Right atrium auricular region (tissue), 2 donors: ENCODE measurements at regions not wholly inside any gene's neighbourhood (a gene's known extent, or its start where the extent isn't known, plus 50 kb on each side); places are given as distances from the start of the nearest gene placed in this dataset.
A peak's percentile ranks its signal among the peaks of the same experiment; 100 is the strongest.

Experiments used
- DNase-seq: peaks from one replicate; pipeline ENCODE4 v3.0.0-alpha.2; 2019; ENCODE audit warnings: low spot score
- H3K27ac ChIP-seq, 2 donors: fragments of 200-600 bp; sonication (generic); 1 replicate in 1 of 2; 2 replicates in 1 of 2; pipeline ENCODE4 v1.5.1; 2016 to 2019
- H3K27me3 ChIP-seq, 2 donors: fragments of 200-600 bp; sonication (generic); one replicate each; pipeline versions ENCODE4 v1.5.1 to v1.6.0; 2017 to 2019
- H3K36me3 ChIP-seq: fragments of 200-600 bp; sonication (generic); one replicate; pipeline ENCODE4 v1.5.1; 2016
- H3K4me1 ChIP-seq, 2 donors: fragments of 200-600 bp; sonication (generic); one replicate each; pipeline versions ENCODE4 v1.5.1 to v1.6.0; 2017 to 2019
- H3K4me3 ChIP-seq, 2 donors: fragments of 200-600 bp; sonication (generic); 1 replicate in 1 of 2; 2 replicates in 1 of 2; pipeline ENCODE4 v1.5.1; 2017 to 2019; ENCODE audit warnings: mild to moderate bottlenecking in 1 of 2, moderate library complexity in 1 of 2
- H3K9me3 ChIP-seq, 2 donors: fragments of 200-600 bp; sonication (generic); one replicate each; pipeline ENCODE4 v1.5.1; 2019
- TF ChIP-seq, protein P1 (sequence below), 2 donors: fragments of 200-600 bp; sonication (generic); IDR thresholded peaks; one replicate each; pipeline ENCODE4 v1.5.1; 2019; ENCODE audit warnings: antibody characterized with exemption in 2 of 2

GRCh38 chr13:31442571-31442970 lies 242.8 kb downstream of the B3GLCT start:
- H3K27ac ChIP-seq = peak overlapping the region; percentile 26 to 31
- TF ChIP-seq, protein P1, sequence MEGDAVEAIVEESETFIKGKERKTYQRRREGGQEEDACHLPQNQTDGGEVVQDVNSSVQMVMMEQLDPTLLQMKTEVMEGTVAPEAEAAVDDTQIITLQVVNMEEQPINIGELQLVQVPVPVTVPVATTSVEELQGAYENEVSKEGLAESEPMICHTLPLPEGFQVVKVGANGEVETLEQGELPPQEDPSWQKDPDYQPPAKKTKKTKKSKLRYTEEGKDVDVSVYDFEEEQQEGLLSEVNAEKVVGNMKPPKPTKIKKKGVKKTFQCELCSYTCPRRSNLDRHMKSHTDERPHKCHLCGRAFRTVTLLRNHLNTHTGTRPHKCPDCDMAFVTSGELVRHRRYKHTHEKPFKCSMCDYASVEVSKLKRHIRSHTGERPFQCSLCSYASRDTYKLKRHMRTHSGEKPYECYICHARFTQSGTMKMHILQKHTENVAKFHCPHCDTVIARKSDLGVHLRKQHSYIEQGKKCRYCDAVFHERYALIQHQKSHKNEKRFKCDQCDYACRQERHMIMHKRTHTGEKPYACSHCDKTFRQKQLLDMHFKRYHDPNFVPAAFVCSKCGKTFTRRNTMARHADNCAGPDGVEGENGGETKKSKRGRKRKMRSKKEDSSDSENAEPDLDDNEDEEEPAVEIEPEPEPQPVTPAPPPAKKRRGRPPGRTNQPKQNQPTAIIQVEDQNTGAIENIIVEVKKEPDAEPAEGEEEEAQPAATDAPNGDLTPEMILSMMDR (IDR thresholded peaks at IDR 0.05) = no peak
- DNase-seq = no peak

GRCh38 chr13:31444266-31444856 lies 244.6 kb downstream of the B3GLCT start:
- Histone ChIP-seq H3K36me3 (no peaks in the 10 kb centered on the region), H3K27ac (peak overlapping the region in 1 of 2 donors; percentile 35), H3K9me3 (no peaks in the 10 kb centered on the region), H3K4me3 (no peak overlapping the region), H3K4me1 (peaks cover 0 to 3% of the 10 kb centered on the region in 2 donors), H3K27me3 (no peaks in the 10 kb centered on the region)
- TF ChIP-seq, protein P1 (IDR thresholded peaks at IDR 0.05) = no peak
- DNase-seq = no peak

More at GRCh38 chr13:31442571-31442970, 242.8 kb downstream of the B3GLCT start:
- H3K4me1 ChIP-seq = peaks cover 0 to 3% of the 10 kb centered on the region in 2 donors
- H3K9me3 ChIP-seq = no peaks in the 10 kb centered on the region
- no peaks in the 10 kb centered on the region for H3K27me3 ChIP-seq
- no peak overlapping the region for H3K4me3 ChIP-seq
- no peaks in the 10 kb centered on the region for H3K36me3 ChIP-seq

- DNase-seq = no peak
- Histone ChIP-seq H3K36me3 (no peaks in the 10 kb centered on the region), H3K27me3 (no peaks in the 10 kb centered on the region), H3K9me3 (no peaks in the 10 kb centered on the region), H3K27ac (no peak overlapping the region), H3K4me3 (no peak overlapping the region), H3K4me1 (no peaks in the 10 kb centered on the region)
- TF ChIP-seq, protein P1 (IDR thresholded peaks at IDR 0.05) = no peak
These were observed 252.8 kb downstream of the B3GLCT start for GRCh38 chr13:31452525-31452924.

- Histone ChIP-seq H3K9me3 (no peaks in the 10 kb centered on the region), H3K27me3 (no peaks in the 10 kb centered on the region), H3K4me3 (no peak overlapping the region), H3K27ac (no peak overlapping the region), H3K36me3 (no peaks in the 10 kb centered on the region), H3K4me1 (no peaks in the 10 kb centered on the region)
- no peak for DNase-seq
- TF ChIP-seq, protein P1 (IDR thresholded peaks at IDR 0.05) = no peak
These were observed 255.8 kb downstream of the B3GLCT start for GRCh38 chr13:31455581-31455980.

- Histone ChIP-seq H3K27me3 (no peaks in the 10 kb centered on the region), H3K4me3 (no peak overlapping the region), H3K4me1 (no peaks in the 10 kb centered on the region), H3K36me3 (no peaks in the 10 kb centered on the region), H3K9me3 (no peaks in the 10 kb centered on the region), H3K27ac (no peak overlapping the region)
- TF ChIP-seq, protein P1 (IDR thresholded peaks at IDR 0.05) = no peak
- DNase-seq = no peak
These were observed 256.3 kb downstream of the B3GLCT start for GRCh38 chr13:31456056-31456455.

GRCh38 chr13:31460061-31460460 lies 260.3 kb downstream of the B3GLCT start:
- Histone ChIP-seq H3K27ac (no peak overlapping the region), H3K4me1 (no peaks in the 10 kb centered on the region)
- TF ChIP-seq, protein P1 (IDR thresholded peaks at IDR 0.05) = no peak

More at GRCh38 chr13:31460061-31460460, 260.3 kb downstream of the B3GLCT start:
- Histone ChIP-seq H3K4me3 (no peak overlapping the region), H3K9me3 (no peaks in the 10 kb centered on the region), H3K36me3 (no peaks in the 10 kb centered on the region), H3K27me3 (no peaks in the 10 kb centered on the region)
- DNase-seq = no peak
